OCI-LY1 (cell line): ENCODE measurements at regions not wholly inside any gene's neighbourhood (a gene's known extent, or its start where the extent isn't known, plus 50 kb on each side); places are given as distances from the start of the nearest gene placed in this dataset.

Experiments
- CTCF ChIP-seq: fragments of 200-600 bp; sonication (generic), shearing (Covaris generic); IDR thresholded peaks from 2 replicates; pipeline ENCODE4 v1.5.1; 2017; ENCODE audit warnings: mild to moderate bottlenecking, antibody characterized with exemption, low read length, moderate library complexity, mixed read lengths
- EZH2 ChIP-seq: fragments of 200-600 bp; sonication (generic), shearing (Covaris generic); IDR thresholded peaks from 2 replicates; pipeline ENCODE4 v1.8.0; 2017; ENCODE audit warnings: borderline replicate concordance, mixed run types, mild to moderate bottlenecking, antibody characterized with exemption, low read length, moderate library complexity, mixed read lengths

GRCh38 chr3:146948186-146948585, 343.0 kb upstream of the PLSCR5 start:
- TF ChIP-seq EZH2 (no peak), CTCF (no peak)
